ENCODE measurements at regions not wholly inside any gene's neighbourhood (a gene's known extent, or its start where the extent isn't known, plus 50 kb on each side); places are given as distances from the start of the nearest gene placed in this dataset.

DNA sequence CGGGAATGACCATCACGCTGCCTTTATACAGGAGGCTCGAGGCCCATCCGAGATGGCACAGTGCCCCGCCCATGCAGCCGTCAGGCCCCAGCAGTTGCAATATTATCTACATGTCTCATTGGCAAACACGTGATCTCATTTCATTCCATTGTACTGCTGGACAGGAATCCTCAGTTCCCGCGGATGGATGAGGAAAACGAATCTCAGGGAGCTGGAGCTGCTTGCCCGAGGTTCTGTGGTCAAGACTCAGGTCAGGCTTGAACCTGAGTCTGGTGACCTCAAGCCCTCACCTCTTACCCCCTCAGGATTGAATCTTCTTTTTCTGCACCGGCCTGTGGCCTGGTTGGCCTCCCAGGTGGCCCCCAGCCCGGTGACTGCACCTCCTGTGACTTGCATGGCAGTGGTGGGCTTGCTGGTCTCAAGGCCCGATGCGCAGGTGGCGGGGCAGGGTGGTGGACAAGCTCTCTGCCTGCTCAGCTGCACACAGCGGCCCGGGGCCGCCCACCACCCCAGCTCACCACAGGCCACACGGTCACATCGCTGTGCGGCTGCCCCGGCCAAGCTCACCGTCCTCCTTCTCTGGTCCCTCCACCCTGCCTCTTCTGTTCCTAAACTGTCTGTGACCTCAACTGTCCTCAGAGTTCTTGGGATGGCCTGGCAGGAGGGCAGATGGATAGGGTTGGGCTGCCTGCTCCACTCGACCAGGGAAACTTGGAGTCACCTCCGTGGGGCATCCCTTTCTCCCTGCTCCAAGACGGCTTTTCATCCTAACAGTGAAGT, 52.0 kb upstream of the HS6ST1 start:
- Histone ChIP-seq H3K27ac (ENCODE audit: insufficient read depth, low read length) (no peak overlapping the region), H2AFZ (ENCODE audit: low read length) (no peak overlapping the region), H3K4me1 (ENCODE audit: control insufficient read depth, extremely low read depth, insufficient read depth, low read length) (peaks cover 17% of the 10 kb centered on the region), H3K79me2 (ENCODE audit: control insufficient read depth, insufficient read depth, low read length) (no peaks in the 10 kb centered on the region), H4K20me1 (ENCODE audit: control insufficient read depth, extremely low read depth, insufficient read depth, low read length) (no peaks in the 10 kb centered on the region), H3K27me3 (ENCODE audit: control insufficient read depth, insufficient read depth, low read length) (no peaks in the 10 kb centered on the region), H3K9ac (ENCODE audit: insufficient read depth, low read length) (no peak overlapping the region), H3K9me3 (ENCODE audit: control insufficient read depth, insufficient read depth, low read depth, low read length) (no peaks in the 10 kb centered on the region), H3K36me3 (ENCODE audit: control insufficient read depth, insufficient read depth, low read length) (no peaks in the 10 kb centered on the region), H3K4me3 (replicated peaks in 1 of 4; ENCODE audit: control extremely low read depth in 1 of 4, insufficient read depth in 1 of 4, low read depth in 3 of 4, low read length in 4 of 4) (no peak overlapping the region), H3K4me2 (ENCODE audit: extremely low read depth, insufficient read depth, low read length) (no peak overlapping the region)
- DNase-seq (ENCODE audit: low read depth in 2 of 2): peak in 1 of 2 donors; percentile 57
- TF ChIP-seq CTCF (conservative IDR thresholded peaks at IDR 0.05 in 1 of 2, IDR thresholded peaks at IDR 0.05 in 1 of 2; ENCODE audit: low read depth in 1 of 2, low read length in 2 of 2): no peak
- no peak for TF ChIP-seq EZH2 (IDR thresholded peaks at IDR 0.05; ENCODE audit: low read length, missing control alignments)

- Histone ChIP-seq H3K27me3 (ENCODE audit: control insufficient read depth, insufficient read depth, low read length) (no peaks in the 10 kb centered on the region), H3K4me3 (replicated peaks in 1 of 4; ENCODE audit: control extremely low read depth in 1 of 4, insufficient read depth in 1 of 4, low read depth in 3 of 4, low read length in 4 of 4) (no peak overlapping the region), H3K4me1 (ENCODE audit: control insufficient read depth, extremely low read depth, insufficient read depth, low read length) (peaks cover 17% of the 10 kb centered on the region), H4K20me1 (ENCODE audit: control insufficient read depth, extremely low read depth, insufficient read depth, low read length) (no peaks in the 10 kb centered on the region), H3K36me3 (ENCODE audit: control insufficient read depth, insufficient read depth, low read length) (no peaks in the 10 kb centered on the region), H2AFZ (ENCODE audit: low read length) (no peak overlapping the region), H3K9me3 (ENCODE audit: control insufficient read depth, insufficient read depth, low read depth, low read length) (no peaks in the 10 kb centered on the region), H3K79me2 (ENCODE audit: control insufficient read depth, insufficient read depth, low read length) (no peaks in the 10 kb centered on the region), H3K4me2 (ENCODE audit: extremely low read depth, insufficient read depth, low read length) (no peak overlapping the region), H3K27ac (ENCODE audit: insufficient read depth, low read length) (no peak overlapping the region), H3K9ac (ENCODE audit: insufficient read depth, low read length) (no peak overlapping the region)
- TF ChIP-seq CTCF (conservative IDR thresholded peaks at IDR 0.05 in 1 of 2, IDR thresholded peaks at IDR 0.05 in 1 of 2; ENCODE audit: low read depth in 1 of 2, low read length in 2 of 2) (no peak), EZH2 (IDR thresholded peaks at IDR 0.05; ENCODE audit: low read length, missing control alignments) (no peak)
- no peak for DNase-seq (ENCODE audit: low read depth in 2 of 2)
Observed at GRCh38 chr2:128371248-128371630, 52.6 kb upstream of the HS6ST1 start.

GRCh38 chr2:128371648-128372345, 53.1 kb upstream of the HS6ST1 start:
- Histone ChIP-seq H3K4me1 (ENCODE audit: control insufficient read depth, extremely low read depth, insufficient read depth, low read length) (peaks cover 17% of the 10 kb centered on the region), H3K9me3 (ENCODE audit: control insufficient read depth, insufficient read depth, low read depth, low read length) (no peaks in the 10 kb centered on the region), H3K27me3 (ENCODE audit: control insufficient read depth, insufficient read depth, low read length) (no peaks in the 10 kb centered on the region), H2AFZ (ENCODE audit: low read length) (no peak overlapping the region), H3K4me3 (replicated peaks in 1 of 4; ENCODE audit: control extremely low read depth in 1 of 4, insufficient read depth in 1 of 4, low read depth in 3 of 4, low read length in 4 of 4) (no peak overlapping the region), H3K9ac (ENCODE audit: insufficient read depth, low read length) (no peak overlapping the region), H3K36me3 (ENCODE audit: control insufficient read depth, insufficient read depth, low read length) (no peaks in the 10 kb centered on the region), H3K79me2 (ENCODE audit: control insufficient read depth, insufficient read depth, low read length) (no peaks in the 10 kb centered on the region), H3K27ac (ENCODE audit: insufficient read depth, low read length) (no peak overlapping the region), H4K20me1 (ENCODE audit: control insufficient read depth, extremely low read depth, insufficient read depth, low read length) (no peaks in the 10 kb centered on the region), H3K4me2 (ENCODE audit: extremely low read depth, insufficient read depth, low read length) (no peak overlapping the region)
- TF ChIP-seq CTCF (conservative IDR thresholded peaks at IDR 0.05 in 1 of 2, IDR thresholded peaks at IDR 0.05 in 1 of 2; ENCODE audit: low read depth in 1 of 2, low read length in 2 of 2) (no peak), EZH2 (IDR thresholded peaks at IDR 0.05; ENCODE audit: low read length, missing control alignments) (no peak)
- no peak for DNase-seq (ENCODE audit: low read depth in 2 of 2)
